Epidermal melanocyte (primary cell): ENCODE measurements at regions not wholly inside any gene's neighbourhood (a gene's known extent, or its start where the extent isn't known, plus 50 kb on each side); places are given as distances from the start of the nearest gene placed in this dataset.
"Not testable (repeated sequence)": the region's sequence is repeated elsewhere in the genome, so short reads cannot be mapped to it uniquely, and the experiment has no call there.

Source experiments
- DNase-seq: peaks from one replicate; pipeline ENCODE4 v3.0.0; 2011; ENCODE audit warnings: low spot score; ENCODE audit not compliant: insufficient read length

DNA sequence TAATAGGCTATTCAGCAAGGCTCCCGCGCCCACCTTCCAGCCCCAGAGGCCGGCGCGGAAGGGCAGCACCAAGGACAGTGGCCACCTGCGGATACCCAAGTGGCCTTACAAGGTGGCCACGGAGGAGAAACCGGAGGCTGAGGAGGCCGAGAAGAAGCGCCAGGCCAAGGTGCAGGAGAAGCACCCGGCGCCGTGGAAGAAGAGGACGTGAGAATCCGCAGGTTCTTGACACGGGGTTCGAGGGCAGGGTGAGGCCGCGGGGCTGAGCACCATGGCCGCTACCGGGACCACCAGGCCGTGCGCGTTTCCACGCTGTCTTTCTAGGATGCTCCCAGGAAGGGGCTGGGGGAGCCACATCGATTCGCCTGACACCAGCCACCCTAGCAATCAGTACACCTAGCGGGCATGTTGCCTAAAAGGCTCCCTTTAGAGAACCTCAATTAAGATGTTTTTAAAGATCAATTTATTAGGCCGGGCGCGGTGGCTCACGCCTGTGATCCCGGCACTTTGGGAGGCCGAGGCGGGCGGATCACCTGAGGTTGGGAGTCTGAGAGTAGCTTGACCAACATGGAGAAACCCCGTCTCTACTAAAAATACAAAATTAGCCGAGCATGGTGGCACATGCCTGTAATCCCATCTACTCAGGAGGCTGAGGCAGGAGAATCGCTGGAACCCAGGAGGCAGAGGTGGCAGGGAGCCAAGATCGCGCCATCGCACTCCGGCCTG lies 134.3 kb upstream of the OR4C13 start:
- not testable (repeated sequence) for DNase-seq

DNA sequence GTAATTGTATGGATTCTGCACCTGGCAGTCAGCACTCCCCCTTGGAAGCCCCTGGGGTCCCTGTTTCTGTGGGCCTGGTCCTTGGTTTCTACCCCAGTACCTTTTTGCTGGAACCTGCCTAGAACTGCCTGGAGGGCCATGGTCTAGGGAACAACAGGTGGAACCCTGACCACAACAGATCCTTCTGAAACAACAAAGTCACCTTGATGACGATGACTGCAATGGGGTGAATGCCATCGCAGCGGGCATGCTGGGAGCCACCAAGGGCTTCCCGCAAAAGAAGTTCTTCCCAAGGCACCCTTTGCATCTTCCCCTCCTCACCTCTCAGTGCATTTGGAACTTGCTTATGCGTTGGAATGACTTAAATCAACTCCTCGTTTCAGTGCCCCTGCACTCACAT lies 129.0 kb upstream of the OR4C13 start:
- DNase-seq = not testable (repeated sequence)

DNA sequence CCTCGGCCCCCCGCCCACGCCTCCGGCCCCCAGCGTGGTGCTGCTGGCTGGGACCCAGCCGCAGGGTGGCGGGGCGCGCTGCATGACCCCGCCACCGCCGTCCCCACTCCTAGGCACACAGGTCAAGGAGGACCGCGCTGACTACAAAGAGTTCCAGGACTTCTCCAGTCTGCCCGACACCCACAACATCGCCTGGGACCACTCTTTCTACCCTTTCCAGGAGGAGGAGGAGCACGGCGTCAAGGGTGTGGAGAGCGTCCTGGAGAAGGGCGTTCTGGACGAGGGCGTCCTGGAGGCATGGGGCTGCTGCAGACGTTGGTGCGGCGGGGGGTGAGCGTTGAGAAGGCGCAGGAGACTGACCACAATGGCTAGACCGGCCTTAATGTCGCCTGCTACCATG lies 101.7 kb upstream of the OR4C13 start:
- DNase-seq = not testable (repeated sequence)

DNA sequence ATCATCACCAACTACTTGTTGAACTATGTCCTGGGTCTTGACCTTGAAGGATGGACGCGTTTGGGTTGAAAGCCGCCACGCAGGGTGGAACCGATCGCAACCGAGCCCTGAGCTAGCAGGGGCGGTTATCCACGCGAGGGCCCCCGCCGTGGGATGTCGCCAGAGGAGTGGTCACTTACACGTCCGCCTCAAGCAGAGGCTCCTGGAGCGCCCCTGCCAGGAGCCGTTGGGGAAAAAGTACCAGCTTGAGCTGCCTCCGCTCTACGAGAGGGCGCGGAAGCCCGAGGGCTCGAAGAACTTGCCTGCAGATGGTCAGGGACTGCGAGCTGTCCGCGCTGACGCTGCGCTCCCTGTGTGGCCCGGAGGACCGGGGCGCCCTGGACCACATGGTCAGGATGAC lies 100.7 kb upstream of the OR4C13 start:
- DNase-seq = no peak

DNA sequence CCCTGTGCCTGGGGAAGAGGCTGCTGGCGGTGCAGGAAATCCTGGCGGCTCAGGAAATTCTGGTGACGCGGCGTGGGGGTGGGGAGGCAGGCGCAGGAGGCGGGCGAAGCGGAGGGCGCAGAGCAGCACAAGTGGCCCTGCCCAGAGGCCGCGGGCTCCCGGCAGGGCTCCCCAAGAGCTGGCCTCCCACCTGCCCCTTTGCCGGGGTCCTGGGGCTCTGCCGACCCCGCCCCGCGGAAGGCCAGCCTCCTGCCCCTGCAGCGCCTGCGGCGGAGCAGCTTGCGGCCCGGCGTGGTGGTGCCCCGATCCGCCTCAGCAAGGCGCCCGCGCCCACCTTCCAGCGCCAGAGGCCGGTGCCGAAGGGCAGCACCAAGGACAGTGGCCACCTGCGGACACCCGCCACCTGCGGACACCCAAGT lies 100.2 kb upstream of the OR4C13 start:
- no peak for DNase-seq

DNA sequence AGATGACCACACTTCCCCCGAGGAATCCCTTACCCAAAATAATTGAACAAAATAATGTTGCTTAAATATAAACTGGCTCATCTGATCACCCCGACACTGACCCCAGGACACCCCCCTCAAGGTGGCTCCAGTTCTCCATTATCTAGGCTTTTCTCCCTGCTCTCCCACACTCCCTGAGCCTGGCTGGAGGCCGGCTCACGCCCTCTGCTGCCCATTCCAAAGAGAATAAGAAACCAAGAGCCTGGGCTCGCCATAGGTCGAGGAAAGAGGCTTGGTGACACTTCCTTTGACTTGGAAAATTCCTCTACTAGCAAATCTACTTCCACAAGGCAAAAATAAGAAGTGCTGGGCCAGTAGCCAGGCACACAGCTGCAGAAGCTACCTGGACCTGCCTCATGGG lies 63.3 kb upstream of the OR4C13 start:
- not testable (repeated sequence) for DNase-seq

DNA sequence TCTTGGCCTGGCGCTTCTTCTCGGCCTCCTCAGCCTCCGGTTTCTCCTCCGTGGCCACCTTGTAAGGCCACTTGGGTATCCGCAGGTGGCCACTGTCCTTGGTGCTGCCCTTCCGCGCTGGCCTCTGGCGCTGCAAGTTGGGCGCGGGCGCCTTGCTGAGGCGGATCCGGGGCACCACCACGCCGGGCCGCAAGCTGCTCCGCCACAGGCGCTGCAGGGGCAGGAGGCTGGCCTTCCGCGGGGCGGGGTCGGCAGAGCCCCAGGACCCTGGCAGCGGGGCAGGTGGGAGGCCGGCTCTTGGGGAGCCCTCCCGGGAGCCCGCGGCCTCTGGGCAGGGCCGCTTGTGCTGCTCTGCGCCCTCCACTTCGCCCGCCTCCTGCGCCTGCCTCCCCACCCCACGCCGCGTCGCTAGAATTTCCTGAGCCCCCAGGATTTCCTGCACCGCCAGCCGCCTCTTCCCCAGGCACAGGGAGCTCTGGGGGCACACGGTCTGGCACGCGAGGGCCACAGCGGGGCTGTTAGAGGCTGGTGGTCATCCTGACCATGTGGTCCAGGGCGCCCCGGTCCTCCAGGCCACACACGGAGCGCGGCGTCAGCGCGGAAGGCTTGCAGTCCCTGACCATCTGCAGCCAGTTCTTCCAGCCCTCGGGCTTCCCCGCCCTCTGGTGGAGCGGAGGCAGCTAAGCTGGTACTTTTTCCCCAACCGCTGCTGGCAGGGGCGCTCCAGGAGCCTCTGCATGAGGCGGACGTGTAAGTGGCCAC lies 60.1 kb upstream of the OR4C13 start:
- not testable (repeated sequence) for DNase-seq

DNA sequence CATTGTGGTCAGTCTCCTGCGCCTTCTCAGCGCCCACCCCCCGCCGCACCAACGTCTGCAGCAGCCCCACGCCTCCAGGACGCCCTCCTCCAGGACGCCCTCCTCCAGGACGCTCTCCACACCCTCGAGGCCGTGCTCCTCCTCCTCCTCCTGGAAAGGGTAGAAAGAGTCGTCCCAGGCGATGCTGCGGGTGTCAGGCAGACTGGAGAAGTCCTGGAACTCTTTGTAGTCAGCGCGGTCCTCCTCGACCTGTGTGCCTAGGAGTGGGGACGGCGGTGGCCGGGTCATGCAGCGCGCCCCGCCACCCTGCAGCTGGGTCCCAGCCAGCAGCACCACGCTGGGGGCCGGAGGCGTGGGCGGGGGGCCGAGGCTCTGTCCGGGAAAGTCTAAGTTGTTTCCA lies 58.7 kb upstream of the OR4C13 start:
- DNase-seq = not testable (repeated sequence)
